GM18499 (cell line): ENCODE measurements at regions not wholly inside any gene's neighbourhood (a gene's known extent, or its start where the extent isn't known, plus 50 kb on each side); places are given as distances from the start of the nearest gene placed in this dataset.
"Not testable (repeated sequence)": the region's sequence is repeated elsewhere in the genome, so short reads cannot be mapped to it uniquely, and the experiment has no call there.

Experiments
- ATAC-seq: cut with Tn5 transposase; IDR thresholded peaks from one replicate; pipeline ENCODE4 v1.9.1; 2021; ENCODE audit warnings: moderate number of reproducible peaks; ENCODE audit not compliant: insufficient read depth, unreplicated experiment

DNA sequence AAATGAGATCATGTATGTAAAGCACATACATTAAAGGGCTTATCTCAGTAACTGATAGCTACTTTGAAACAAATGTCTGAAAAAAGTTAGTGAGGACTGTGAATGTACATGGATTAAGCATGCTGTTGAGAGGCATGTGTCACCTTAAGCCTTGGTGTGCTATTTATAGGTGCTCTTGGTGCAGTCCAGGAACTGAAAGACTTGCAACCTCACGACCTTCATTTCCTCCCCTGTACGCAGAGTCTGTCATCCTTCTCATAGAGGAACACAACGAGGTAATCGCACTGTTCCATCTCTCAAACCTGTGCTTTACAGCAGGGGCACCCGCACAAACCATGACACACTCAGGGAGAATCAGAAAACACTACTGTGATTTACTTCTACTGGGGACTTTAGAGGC is 65.6 kb downstream of the UFM1 start:
- peak; percentile 98 for ATAC-seq

DNA sequence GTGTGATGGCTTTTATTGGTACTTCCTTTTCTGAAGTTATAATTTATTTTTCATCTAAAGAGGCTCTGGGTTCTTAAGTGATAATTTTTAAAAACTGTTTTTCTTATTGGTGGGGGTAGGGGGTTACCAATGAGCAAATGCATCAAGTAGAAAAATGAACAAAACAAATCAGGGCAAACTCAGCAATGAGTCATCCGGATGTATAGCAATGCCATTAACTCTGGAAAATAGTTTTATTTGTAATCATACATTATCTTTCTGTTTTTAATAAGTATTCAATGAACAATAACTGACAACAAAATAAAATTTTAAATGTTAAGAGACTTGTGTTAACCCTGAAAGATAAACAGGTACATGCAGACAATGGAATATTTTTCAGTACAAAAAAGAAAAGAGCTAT is 67.6 kb downstream of the UFM1 start:
- no peak for ATAC-seq

DNA sequence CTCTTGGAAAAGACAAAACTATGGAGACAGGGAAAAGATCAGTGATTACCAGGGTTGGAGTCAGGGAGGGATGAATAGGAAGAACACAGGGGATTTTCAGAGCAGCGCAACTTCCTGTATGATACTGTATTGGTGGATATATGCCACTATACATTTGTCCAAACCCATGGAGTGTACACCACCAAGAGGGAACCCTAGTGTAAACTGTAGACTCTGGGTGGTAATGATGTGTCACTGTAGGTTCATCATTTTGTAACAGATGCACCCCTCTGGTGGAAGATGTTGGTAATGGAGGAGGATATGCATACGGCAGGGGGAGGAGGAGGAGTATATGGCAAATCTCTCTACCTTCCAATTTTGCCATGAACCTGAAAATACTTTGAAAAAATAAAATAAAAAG is 68.1 kb downstream of the UFM1 start:
- ATAC-seq = no peak

DNA sequence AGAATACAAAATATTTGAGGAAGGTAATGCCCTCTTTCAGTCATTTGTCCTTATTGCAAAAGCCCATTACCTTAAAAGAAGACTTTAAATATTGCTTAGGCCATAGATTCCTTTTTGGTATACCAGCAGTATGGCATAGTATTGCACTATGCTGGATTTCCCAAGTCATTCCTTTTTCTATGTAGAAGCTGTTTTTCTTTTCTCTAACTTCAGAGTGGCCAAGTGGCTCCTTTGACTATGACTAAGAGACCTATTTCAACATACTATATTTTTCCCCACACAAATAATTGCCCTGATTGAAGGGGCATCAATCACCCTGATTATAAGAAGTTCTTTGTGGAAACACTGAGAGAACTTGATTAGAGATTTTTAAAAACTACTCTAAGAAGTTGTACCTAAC is 68.6 kb downstream of the UFM1 start:
- ATAC-seq = no peak

DNA sequence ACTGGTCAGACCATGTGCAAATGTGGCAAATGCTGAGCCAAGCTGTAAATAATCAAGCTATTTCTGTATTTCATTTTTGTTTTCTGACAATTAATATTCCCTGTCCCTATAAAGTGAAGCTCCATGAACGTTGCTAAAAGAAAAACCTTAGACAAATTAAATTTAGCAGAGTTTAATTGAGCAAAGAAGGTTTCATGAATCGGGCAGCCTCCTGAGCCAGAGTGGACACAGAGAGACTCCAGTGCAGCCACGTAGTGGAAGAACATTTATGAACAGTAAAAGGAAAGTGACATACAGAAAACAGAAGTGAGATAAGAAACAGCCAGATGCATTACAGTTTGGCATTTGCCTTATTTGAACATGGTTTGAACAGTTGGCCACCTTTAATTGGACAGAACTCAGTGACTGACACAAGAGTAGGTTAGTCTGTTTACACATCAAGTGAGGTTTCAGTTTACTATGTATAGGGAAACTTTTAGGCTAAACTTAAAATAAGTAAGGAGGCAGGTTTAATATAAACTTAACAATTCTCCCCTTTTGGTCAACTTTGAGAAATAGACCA is 69.7 kb downstream of the UFM1 start:
- ATAC-seq = no peak

- no peak for ATAC-seq
Measured at GRCh38 chr13:38421590-38422560, 72.2 kb downstream of the UFM1 start.

DNA sequence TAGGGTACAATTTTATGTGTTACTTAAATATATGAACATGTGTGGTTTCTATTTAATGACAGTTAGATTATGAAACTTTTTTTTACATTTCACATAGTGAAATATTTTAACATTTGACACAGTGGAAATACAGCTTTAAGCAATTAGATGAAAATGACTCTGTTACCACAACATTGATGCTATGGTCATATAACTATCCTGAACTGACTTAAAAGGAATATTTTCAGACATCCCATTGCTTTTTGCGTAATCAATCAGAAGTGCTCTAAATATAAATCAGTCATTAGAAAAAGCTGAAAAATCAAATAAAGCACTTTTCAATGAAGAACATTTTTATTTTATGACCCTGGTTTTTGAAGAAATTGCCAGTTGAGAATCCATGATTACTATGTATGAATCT is 80.3 kb downstream of the UFM1 start:
- ATAC-seq = no peak

DNA sequence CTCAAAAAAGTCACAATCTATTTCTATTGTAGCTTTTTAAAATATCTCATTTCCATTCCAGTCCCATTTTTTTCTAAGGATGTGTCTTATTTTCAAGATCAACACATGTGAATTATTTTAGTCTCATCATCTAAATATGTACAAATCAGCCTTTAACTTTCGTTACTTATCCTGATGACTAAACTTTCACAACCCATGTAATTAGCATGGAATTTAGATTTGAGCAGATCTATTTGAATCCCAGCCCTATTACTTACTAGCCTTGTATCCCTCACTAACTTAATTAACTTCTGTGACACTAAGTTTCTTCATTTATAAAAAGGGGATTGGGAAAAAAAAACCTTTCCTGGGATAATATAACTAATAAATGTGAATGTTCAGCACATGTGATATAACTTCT is 81.1 kb downstream of the UFM1 start:
- no peak for ATAC-seq

- ATAC-seq = no peak
Measured at GRCh38 chr13:38440666-38441065, 91.0 kb downstream of the UFM1 start.

DNA sequence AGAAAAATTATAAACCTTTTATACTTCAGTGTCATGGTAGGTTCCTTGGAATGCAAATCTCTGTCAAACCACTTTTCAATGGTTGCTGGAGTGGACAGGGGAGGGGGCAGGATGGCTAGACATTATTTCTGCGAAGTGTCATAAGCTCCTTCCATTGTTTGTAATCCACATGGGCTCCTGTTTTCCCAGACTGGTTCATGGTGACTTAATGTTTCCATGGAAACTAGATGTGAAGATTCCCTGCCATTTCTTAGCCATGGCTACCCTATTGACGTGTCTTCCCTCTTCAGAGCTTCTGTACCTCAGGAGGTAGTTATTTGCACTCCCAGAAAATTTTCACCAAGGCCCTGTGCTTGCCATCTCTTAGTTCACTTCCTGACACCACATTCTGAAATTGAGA is 95.3 kb downstream of the UFM1 start:
- ATAC-seq = no peak

DNA sequence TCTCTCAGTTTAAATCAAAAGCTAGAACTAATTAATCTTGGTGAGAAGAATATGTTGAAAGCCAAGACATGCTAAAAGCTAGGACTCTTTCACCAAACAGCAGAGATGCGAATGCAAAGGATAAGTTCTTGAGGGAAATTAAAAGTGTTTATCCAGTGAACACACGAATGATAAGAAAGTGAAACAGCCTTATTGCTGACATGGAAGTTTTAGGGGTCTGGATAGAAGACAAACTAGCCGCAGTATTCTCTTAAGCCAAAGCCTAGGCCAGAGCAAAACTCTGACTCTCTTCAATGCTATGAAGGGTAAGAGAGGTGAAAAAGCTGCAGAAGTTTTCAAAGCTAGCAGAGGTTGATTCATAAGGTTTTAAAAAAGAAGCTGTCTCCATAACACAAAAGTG is 103.0 kb downstream of the UFM1 start:
- no peak for ATAC-seq

DNA sequence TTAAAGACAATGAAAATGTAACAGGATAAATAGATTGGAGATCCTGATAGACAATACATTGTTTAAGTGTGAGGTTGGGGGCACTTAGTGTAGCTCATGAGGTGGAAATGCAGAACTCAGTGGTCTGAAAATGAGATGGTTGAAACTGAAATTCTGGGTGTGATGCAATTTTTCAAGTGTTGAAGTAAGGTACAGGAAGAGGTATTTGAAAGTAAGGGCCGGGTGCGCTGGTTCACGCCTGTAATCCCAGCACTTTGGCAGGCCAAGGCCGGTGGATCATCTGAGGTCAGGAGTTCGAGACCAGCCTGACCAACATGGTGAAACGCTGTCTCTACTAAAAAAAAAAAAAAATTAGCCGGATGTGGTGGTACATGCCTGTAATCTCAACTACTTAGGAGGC is 113.0 kb downstream of the UFM1 start:
- ATAC-seq = peak; percentile 73

DNA sequence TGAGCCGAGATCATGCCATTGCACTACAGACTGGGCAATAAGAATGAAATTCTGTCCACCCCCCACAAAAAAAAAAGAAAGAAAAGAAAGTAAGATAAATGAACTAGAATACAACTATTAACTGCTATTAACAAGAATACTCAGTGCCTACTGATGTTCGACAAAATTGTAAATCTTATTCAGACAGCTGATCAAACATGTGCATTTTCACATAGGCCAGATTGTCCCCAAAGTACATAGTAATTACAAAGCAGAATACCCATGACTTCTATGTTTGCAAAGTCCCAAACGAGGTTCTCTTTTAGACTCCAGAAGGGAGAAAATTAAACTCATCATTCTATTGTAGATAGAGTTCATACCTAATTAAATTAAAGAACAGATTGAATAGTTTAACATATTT is 113.4 kb downstream of the UFM1 start:
- ATAC-seq = no peak

DNA sequence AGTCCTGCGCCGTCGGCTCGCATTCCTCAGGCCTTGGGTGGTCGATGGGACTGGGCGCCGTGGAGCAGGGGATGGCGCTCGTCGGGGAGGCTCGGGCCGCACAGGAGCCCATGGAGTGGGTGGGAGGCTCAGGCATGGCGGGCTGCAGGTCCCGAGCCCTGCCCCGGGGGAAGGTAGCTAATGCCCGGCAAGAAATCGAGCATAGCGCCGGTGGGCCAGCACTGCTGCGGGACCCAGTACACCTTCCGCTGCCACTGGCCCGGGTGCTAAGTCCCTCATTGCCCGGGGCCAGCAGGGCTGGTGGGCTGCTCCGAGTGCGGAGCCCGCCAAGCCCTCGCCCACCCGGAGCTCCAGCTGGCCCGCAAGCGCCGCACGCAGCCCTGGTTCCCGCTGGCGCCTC is 122.8 kb downstream of the UFM1 start:
- ATAC-seq = not testable (repeated sequence)

- no peak for ATAC-seq
Measured at GRCh38 chr13:38473305-38473704, 123.7 kb downstream of the UFM1 start.

- ATAC-seq = no peak
Measured at GRCh38 chr13:38477676-38478075, 128.0 kb downstream of the UFM1 start.

DNA sequence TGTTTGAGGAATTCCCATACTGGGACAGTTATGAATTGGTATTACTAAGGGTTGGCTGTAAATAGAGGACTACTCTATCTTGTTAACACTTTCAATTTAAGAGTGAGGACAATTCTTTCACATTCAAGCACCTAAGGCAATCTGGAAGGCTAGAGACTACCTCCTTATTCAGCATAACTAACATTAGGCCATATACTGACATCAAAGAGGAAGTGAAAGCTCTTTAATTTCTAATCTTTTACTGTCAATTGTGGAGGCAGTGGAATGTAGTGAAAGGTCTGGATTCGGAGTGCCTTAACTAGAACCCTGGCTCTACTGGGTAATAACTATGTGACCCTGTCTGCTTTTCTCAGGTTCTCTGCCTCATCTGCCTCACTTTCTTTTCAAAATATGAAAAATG is 134.0 kb downstream of the UFM1 start:
- peak; percentile 72 for ATAC-seq

GRCh38 chr13:38490657-38491056 is 141.0 kb downstream of the UFM1 start:
- ATAC-seq = no peak

GRCh38 chr13:38494445-38494844 is 144.8 kb downstream of the UFM1 start:
- no peak for ATAC-seq

- ATAC-seq = no peak
Measured at GRCh38 chr13:38496917-38497316, 147.3 kb downstream of the UFM1 start.

GRCh38 chr13:38498271-38498670 is 148.6 kb downstream of the UFM1 start:
- ATAC-seq = no peak

GRCh38 chr13:38514575-38514974 is 164.9 kb downstream of the UFM1 start:
- ATAC-seq = no peak
